GM18867 (cell line): ENCODE measurements at regions not wholly inside any gene's neighbourhood (a gene's known extent, or its start where the extent isn't known, plus 50 kb on each side); places are given as distances from the start of the nearest gene placed in this dataset.
"Not testable (repeated sequence)": the region's sequence is repeated elsewhere in the genome, so short reads cannot be mapped to it uniquely, and the experiment has no call there.

ENCODE experiments used
- ATAC-seq: cut with Tn5 transposase; IDR thresholded peaks from one replicate; pipeline ENCODE4 v1.9.1; 2021; ENCODE audit warnings: mild to moderate bottlenecking, moderate library complexity; ENCODE audit not compliant: unreplicated experiment

DNA sequence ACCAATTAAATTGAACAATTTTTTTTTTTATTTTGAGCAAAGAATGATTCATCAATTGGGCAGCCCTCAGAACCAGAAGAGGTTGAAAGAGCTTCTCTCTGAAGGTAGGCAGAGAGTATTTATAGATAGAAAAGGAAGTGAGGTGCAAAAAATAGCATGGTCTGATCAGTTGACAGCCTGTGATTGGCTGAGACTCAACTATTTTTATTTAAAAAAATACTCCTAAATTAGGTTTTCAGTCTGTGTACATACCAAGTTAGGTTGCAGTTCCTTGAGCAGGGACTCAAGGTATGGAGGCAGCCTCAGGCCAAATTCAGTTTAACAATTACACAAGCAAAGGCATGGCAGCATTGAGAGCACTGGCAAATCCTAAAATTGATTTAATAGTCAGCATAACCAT, 1074.7 kb downstream of the SORCS1 start:
- no peak for ATAC-seq

DNA sequence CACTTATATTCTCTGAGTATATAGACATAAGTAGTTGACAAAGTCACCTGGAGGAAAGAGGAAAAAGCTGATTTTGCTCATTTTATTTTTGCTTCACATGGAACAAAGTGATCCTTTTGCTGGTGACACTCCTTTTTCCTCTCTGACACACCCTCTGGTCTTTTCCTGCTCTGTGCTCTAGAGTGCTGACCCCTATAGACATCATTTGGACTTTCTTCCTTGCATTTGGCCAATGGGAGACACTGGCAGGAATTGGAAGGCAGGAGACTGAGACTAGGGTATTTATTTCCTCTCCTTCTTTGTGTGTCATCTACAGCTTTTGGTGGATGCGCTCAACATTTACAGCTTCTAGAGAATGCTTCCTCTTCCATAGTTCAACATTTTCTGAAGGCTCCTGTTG, 1078.1 kb downstream of the SORCS1 start:
- ATAC-seq, result no peak

DNA sequence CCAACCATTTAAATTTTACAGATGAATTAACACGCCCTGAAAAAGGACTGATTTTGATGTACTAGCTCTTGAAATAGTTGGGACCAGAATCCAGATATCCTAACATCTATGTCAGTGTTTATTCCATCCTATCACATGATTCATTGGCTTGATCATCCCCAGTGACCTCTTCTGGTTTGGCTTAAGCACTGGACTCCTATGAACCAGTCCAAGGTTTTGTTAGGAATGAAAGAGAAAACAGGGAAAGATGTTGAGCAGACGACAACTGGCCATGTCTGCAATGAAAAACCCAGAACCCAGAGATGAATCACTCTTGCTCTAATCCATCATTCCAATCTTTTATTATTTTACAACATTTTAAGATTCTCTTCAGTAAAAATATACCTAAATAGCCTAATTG, 1080.9 kb downstream of the SORCS1 start:
- no peak for ATAC-seq

DNA sequence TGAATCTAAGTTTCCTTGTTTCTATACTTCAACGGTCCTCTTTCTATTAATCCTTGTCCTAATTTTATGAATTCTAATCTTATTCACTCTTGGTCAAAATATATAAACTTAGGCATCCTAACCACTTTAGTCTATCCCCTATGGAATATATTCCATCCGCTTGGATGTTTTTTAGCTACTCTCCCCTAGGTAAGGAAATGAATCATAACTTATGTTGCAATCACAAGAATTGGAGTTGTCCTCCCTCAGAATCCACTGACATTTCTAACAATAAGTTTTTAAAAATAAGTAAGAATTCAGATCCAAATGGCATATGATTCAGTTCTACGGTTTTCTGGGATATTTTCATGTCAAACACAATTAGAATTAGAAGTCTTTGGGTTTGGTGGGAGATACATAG, 1081.6 kb downstream of the SORCS1 start:
- ATAC-seq, result no peak

DNA sequence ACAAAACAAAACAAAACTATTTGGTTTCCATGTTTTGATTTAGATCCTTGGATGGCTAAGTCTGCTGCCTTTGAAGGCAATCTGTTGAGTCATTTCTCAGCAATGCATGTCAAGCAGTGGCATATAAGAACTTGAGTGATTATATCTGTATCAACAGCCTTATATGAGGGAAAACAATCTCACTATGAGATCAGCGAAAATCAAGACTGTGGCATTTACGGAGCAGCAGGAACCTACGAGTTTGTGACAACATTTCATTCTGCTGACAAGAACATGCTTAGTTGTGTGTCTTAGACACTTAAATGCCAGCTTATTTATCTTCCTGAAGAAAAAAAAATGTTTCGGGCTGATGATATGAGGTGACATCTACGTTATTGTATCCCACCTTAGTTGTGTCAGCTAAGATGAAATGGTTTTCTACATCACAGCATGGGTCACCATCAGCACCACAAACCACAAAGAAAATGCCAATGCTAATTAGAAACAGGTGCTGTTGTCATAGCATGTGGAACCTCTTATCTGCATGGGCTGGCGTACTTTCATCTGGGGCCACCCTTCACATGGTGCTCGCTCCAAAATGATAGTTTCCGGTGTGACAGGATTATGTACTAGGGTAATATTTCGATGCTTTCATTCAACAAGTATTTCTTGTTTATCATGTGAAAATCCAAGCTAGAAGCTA, 1085.5 kb downstream of the SORCS1 start:
- no peak for ATAC-seq

DNA sequence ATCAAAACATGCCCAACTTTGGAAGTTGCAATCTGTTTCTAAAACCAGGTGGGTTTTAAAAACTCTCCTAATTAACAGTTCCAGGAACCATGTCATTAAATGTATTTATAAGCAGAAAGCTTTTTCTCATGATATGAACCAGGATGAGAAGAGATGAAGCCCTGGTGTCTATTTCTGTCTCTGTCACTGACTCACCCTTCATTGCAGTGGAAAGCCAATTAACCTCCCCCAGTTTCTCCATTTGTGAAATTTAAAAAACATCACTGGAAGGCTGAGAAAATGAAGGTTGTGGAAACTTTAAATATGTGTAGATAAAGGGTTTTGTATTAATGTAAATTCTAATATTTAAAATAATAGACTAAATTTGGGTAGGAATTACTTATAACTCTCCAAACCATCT, 1088.0 kb downstream of the SORCS1 start:
- ATAC-seq, result no peak

DNA sequence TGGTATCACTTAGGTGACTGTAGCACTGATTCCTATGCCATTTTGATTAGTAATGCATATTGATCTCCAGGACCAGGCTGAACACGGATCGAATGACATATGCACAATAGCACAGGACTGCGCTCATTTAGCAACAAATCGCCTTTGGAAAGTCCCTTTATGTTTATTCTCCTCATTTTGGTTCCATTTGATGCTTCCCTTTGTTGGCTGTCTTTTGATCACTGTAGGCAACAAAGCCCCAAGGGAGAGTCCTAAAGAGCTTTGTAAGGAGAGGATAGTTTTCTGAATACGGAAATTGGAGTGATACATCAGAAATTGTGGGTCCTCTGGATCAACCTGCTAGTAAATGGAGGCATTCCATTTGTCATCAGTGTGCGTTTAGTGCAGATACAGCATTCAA, 1111.4 kb downstream of the SORCS1 start:
- ATAC-seq, result no peak

DNA sequence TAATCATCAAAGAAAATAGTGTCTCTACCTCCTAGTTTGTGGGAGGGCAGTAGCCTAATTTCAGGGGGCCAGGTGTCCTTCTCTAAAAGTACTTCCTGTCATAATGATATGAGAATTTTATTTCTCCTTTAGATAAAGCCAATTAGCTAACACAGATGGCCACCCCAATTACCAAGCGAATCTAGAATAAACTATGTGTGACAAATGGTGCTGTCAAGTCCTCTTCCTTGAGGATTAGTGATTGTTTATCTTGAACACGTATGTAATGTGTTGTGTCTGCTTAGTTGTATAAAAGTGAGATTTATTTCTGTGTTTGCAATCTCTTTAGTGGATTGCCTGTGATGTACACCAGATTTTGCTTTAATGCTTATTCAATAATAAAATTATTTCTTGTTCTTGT, 1120.0 kb downstream of the SORCS1 start:
- ATAC-seq, result no peak

DNA sequence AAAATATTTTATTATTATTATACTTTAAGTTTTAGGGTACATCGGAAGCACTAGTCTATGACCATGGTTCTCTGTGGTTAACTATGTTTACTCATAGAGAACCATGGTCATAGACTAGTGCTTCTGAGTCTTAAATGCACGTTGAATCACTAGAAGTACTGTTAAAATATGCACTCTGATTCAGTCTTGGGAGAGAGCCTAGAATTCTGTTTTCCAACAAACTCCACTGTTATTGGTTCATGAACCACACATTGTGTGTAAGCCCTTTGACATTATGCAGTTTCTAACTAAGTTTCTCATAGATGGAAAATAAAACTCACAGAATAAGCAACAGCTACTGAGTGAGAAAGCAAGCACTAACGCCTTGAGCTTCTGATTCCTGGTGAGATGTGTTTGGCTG, 1120.6 kb downstream of the SORCS1 start:
- ATAC-seq, result no peak

DNA sequence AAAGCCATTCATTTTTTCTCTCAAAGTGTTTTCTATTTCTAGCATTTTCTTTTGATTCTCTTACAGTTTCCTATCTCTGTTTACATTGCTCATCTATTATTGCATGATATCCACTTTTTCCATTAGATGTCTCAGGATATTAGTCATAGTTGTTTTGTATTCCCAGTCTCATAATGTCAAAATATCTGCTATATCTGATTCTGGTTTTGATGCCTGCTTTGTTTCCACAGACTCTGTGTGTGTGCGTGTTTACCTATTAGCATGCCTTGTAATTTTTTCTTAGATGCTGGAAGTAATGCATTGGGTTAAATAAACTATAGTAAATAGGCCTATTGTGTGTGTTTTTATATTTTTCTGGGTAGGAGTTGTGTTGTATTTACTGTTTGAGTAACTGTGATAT, 1126.3 kb downstream of the SORCS1 start:
- ATAC-seq, result no peak

DNA sequence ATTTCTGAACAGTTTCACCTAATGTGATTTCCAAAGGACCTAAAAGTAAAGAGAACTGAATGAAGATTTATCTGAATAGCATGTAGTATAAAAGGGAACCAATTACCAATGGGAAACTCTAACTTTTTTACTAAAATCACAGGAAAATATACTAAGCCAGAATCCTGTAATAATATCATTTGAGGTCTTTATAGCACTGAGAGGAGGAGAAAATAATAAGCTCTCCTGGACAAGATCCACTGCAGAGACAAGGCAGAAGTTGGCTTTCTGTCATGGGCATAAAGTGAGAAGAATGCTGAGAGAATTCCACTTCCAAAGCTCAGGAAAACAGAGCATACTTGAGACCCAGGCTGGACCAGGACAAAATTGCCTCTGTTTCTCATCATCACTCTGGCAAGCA, 1131.4 kb downstream of the SORCS1 start:
- ATAC-seq, result no peak

DNA sequence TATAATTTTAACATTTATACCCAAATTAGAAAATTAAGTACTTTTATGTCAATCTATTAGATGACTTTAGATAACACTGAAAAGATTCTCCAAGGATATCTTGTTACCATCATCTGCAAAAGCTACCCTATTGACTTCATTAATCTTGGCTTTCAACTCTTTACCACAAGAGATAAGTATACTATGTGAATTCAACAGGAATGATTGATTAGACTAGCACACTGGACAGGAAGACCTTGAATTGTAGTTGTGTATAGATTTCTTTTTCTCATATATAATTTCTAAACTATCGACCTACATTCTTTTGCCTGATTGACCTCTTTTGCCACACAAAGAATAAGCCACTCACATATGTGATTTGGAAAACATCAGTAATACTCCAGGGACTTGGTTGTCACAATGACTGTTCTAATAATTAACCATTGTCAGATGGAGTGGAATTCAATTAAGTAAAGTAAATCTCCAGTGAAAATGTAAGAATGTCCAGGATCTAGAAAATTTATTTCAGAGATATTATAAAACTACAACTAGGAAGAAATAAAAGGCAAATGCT, 1132.0 kb downstream of the SORCS1 start:
- ATAC-seq, result no peak

DNA sequence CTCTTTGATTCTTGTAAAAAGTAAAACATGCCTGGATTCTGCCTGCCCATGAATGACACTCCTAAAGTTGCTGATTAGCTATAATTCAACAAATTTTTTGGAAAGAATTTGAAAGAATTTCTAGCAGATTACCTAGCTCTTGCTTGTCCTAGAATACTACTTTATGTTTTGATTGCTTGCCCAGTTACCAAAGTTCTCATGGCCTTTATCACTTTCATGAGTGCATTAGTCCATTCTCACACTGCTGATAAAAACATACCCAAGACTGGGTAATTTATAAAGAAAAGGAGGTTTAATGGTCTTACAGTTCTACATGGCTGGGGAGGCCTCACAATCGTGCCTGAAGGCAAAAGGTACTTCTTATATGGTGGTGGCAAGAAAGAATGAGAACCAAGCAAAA, 1137.3 kb downstream of the SORCS1 start:
- no peak for ATAC-seq

DNA sequence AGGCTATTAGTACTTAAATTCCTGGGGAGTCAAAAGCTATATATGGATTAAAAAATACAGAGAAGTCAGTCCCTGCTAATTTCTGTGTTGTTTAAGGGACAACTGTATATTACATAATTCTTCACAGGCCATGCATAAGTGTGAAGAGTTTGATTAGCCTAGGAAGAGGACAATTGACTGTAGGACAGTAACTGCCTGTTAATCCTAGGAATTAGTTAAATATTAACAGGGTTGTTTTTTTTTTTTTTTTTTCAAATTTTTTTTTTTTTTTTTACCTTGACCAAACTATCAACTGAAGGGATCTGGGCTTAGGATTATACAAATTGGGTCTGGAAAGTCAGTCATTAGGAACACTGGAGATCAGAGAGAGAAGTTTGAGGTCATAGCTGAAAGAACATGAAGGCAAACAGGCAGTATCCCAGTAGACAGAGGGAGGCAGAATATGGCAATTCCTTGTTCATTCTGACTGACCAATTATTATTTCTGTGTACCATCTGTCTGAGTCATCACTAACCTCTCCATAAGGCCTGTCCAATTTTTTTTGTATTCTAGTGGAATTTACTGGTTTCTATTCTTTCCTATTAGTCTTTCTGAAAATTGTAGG, 1139.2 kb downstream of the SORCS1 start:
- ATAC-seq, result no peak

DNA sequence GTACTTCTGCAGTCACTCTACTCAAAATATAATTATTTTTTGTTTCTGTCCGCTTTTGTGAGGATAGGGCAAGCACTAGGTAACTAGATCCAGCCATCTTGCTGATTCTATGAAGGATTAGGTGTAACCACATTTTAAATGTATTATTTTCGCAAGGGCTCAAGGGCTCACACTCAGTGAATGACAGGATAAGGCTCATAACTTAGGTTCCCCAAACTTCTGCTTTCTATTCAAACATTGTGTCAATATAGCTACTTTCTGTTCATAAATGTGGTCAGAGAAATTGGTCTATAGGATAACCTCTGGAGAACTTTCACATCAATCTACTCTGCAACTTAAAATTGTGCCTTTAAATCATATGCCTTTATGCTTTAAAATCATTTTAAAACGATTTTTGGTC, 1141.2 kb downstream of the SORCS1 start:
- no peak for ATAC-seq

DNA sequence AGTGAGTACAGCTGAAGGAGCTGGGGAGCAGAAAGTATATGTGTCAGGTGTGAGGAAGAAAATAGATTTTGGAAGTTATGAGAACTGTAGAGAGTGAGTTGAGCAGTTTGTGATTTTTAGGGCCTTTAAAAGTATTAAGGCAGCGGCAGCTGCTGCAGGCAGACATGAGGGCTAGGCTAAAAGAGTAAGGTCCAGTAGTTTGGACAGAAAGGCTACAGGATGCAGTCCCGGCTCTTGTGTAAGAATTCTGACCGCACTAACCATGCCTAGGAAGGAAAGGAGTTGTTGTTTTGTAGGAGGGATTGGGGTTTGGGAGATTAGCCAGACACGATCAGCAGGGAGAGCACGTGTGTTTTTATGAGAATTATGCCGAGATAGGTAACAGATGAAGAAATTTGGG, 1144.9 kb downstream of the SORCS1 start:
- not testable (repeated sequence) for ATAC-seq

DNA sequence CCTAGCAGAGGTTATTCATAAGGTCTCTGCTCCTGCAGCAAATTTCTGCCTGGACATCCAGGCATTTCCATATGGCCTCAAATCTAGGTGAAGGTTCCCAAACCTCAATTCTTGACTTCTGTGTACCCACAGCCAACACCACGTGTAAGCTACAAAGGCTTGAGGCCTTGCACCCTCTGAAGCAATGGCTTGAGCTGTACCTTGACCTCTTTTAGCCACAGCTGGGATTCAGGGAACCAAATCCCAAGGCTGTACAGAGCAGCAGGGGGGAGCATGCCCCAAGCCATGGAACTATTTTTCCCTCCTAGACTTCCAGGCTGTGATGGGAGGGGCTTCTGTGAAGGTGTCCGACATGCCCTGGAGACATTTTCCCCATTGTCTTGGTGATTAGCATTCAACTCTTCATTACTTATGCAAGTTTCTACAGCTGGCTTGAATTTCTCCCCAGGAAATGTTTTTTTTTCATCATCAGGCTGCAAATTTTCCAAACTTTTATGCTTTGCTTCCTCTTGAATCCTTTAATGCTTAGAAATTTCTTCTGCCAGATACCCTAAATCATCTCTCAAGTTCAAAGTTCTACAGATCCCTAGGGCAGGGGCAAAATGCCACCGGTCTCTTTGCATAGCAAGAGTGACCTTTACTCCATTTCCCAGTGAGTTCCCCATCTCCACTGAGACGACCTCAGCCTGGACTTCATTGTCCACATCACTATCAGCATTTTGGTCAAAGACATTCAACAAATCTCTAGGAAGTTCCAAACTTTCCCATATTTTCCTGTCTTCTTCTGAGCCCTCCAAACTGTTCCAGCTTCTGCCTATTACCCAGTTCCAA, 1148.9 kb downstream of the SORCS1 start:
- ATAC-seq, result not testable (repeated sequence)

DNA sequence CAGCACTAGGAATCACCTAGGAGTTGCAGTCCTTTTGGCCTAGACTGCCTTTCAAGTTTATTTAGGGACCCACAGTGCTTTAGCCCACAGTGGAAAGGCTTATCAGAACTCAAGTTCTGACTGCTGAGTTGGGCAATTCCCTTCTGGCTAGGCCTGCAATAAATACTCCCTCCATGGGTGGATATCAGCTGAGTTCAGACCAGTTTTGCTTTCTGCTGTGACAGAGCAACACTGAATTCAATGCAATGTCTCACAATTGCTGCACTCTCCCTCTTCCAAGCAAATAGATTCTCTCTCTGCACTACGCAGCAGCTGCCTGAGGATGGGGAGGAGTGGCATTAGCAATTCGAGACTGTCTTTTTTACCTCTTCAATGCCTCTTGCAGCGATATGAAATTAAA, 1153.3 kb downstream of the SORCS1 start:
- no peak for ATAC-seq

DNA sequence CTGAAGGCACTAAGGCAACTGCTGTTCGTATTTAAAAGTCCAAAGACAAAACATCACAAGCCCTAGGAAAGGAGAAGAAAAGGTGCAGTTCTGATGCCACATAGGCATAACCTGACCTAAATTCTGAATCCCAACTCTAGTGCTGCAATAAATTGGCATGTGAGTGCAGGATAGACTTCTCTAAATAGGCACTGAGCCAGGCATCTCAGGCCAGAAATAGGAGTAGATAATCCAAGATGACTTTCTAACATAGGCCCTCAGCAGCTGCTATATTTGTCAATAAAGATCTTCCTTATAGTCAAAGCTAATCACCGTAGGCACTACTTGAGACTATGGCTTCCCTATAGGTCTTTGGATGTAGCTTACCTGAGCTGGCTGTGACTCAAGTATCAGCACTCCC, 1163.8 kb downstream of the SORCS1 start:
- ATAC-seq, result no peak

DNA sequence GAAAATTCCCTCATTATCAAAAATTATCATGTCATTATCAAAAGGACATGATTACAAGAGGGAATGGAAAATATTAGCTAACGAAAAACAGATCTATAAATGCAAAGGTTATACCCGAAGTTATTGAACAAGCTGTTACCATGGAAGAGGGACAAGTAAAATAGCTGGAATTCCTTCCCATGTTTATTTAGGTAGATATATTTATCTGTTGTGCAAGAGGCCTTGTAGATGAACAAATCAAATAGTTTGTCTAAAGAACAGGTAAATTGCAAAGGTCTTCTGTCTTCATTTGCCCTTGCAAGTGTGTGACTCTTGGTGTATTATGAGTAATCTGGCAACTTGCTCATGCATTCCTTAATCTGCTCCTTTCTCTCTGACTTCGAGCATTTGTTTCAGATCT, 1170.9 kb downstream of the SORCS1 start:
- no peak for ATAC-seq

DNA sequence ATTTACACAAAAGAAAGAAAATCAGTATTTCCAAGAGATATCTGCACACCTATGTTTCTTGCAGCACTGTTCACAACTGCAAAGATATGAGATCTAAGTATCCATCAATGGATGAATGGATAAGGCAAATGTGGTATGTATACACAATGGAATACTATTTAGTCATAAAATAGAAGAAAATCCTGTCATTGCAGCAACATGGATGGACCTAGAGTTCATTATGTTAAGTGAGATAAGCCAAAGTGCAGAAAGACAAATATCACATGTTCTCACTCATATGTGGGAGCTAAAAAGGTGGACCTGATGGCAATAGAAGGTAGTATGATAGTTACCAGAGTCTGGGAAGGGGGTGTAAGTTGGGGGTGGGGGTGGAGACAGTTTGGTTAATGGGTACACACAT, 1171.6 kb downstream of the SORCS1 start:
- ATAC-seq, result no peak

DNA sequence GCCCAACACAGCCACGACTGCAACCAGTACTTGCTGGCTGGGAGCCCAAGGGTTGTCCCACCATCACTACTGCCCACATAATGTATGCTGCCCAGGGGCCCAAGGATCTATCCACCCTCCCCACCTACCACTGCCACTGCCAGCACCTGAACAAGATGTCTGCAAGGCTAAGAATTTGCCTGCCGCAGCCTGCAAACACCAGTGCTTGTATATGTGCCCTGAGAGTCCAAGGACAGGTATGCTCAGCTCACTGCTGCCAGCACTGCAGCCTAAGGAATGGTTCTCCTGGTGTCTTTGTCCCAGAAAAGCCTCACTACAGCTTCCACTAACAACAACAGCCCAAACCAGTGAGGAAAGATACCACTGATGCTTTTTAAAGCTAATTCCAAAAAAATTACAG, 1174.0 kb downstream of the SORCS1 start:
- ATAC-seq, result no peak
